NOMO-1 treated with dmso at 0.1 percent for 144 hours (cell line): ENCODE measurements at regions not wholly inside any gene's neighbourhood (a gene's known extent, or its start where the extent isn't known, plus 50 kb on each side); places are given as distances from the start of the nearest gene placed in this dataset.

Experiments
- DNase-seq: peaks from one replicate; lab custom pipeline; 2025; ENCODE audit not compliant: unreplicated experiment; lab: John Stamatoyannopoulos, UW

DNA sequence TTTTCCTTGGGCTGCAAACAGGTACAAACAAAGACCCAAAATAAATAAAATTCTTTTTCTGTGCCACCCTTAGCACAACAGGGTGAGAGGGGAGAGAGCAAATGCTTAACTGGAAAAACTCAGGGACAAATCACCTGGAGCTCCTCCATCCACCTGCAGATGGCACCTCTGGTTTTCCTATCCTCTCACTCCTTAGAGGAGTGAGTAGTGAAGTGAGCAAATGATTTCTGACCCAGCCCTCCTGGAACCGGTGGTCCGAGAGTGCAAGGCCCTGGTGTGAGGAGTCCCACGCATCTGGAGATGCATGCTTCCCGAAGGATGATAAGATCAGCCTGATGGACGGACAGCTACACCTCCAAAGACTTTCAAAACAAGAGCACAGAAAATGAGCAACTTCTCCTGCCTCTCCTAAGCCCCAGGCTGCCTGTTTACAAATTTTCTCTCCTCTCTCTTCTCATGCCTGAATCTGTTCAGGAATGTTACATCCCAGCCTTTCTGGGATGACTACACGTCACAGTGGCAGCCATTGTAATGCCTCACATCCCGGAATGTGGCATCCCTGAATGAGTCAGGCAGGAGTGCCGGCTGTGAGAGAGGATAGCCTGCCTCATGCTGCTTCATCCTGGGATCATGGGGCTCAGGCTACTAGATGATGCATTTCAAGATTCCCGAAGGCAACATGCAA, 86.4 kb downstream of the ADRB2 start:
- DNase-seq, result no peak

DNA sequence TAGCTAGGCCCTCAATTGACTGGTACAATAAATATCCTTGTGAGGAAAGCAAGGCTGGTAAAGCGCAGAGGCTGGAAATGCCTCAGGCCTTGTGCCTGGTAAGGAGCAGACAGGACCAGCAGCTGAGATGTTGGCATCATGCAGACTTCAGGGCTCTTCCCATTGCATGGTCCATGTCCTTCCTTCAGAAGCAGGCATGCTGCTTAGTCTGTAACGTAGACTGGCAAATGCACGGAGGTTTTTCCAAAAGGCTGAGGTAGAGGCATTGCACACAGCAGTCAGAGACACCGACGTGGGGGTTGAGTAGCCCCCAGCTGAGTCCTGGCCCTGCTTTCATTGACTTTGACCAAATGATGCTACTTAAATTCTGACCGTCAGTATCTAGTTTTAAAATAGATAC, 87.1 kb downstream of the ADRB2 start:
- no peak for DNase-seq

GRCh38 chr5:148913985-148914431, 87.6 kb downstream of the ADRB2 start:
- DNase-seq, result no peak

DNA sequence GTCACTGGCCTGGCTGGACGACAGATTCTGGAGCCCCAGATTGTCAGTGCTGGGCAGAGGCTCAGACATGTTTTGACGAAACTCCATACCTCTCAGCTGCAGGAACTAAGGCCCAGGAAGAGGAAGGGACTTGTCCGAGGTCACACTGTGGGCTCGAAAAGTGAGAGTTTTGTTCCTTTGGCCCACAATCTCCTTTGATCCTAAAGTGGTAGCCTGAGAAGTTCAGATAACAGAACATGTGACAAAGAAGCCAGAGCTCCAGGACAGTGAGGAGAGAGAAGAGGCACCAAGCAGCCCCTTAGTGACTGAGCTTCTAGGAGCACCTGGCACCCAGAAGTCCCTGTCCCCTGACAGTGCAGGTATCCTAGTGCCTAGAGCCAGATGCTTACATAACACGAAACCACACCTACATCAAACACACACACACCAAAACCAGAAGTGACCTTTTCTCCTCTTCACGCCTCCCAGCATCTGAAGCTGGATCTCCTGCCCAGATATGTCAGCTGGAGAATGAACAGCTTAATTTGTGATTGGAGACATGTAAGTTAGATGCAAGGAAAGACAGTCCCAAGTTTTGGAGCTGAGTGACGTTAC, 88.9 kb downstream of the ADRB2 start:
- no peak for DNase-seq

DNA sequence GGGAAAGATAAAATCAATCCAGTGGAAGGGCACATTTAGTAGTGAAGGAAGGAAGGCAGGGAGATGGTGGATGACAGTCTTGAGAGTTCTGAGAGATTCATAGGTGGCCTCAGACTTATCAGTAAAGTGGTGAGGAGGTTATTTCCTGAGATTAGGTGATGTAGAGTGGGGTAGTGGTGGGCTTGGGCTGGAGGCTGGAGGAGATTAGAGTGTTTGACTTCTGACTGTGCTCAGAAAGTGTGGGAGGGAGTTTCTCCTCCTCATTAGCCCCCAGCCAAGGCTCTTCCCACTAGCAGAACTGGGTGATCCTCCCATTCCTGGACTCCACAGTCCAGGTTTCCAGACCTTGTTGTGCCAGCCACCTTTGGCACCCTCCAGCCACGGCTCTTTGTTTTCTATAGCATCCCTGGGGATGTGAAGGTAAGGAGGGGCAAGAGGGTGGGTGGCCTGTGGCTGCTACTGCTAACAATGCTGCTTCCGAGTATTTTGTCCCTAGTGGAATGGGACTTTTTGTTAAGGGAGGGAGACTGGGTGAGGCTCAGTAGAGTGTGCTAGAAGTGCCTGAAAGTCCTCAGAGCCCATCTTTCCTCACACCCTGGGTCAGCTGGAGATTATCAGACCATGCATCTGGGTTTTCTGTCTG, 94.4 kb downstream of the ADRB2 start:
- DNase-seq, result no peak

GRCh38 chr5:148921350-148921749, 94.9 kb downstream of the ADRB2 start:
- no peak for DNase-seq

GRCh38 chr5:148922606-148923005, 96.2 kb downstream of the ADRB2 start:
- DNase-seq, result no peak

GRCh38 chr5:148923023-148923422, 96.6 kb downstream of the ADRB2 start:
- no peak for DNase-seq

- no peak for DNase-seq
Observed at GRCh38 chr5:148924817-148925216, 98.4 kb downstream of the ADRB2 start.

DNA sequence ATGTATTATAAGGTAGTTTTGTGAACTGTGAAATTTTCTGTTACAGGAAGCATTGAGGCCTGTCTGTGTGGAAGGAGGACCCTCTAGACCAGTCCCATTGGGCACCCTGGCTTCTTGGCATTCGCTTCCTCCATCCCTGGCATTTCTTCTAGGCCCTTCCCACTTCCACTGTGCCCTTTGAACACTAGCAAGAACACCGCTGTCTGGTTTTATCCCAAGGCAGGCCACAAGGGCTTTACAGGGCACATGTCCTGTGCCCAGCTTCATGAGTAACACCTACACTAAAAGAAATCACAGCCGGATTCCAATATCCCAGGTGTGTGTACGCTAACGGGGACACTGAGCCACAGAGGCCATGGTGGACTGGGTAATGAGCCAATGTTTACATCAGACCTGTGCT, 99.8 kb downstream of the ADRB2 start:
- DNase-seq, result no peak

GRCh38 chr5:148927307-148927946, 101.0 kb downstream of the ADRB2 start:
- DNase-seq, result no peak

DNA sequence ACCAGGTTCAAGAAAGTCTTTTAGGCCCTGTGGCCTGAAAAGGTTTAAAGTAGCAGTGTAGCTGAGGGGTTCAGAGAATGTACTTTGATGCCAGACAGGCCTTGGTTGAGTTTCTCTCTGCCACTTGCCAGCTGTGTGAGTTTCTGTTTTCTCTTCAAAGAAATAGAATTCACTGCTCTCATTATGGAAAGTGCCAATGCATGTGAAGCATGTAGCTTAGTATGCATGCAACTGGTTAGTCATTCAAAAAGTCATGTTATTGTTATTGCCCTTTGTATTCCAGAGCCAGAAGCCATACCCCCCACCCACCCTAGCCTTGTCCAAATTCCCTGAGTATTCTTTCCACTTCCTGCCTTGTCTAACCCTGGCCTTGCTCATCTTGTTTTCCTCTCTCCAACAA, 101.7 kb downstream of the ADRB2 start:
- DNase-seq, result no peak

GRCh38 chr5:148931453-148932057, 105.1 kb downstream of the ADRB2 start:
- no peak for DNase-seq

DNA sequence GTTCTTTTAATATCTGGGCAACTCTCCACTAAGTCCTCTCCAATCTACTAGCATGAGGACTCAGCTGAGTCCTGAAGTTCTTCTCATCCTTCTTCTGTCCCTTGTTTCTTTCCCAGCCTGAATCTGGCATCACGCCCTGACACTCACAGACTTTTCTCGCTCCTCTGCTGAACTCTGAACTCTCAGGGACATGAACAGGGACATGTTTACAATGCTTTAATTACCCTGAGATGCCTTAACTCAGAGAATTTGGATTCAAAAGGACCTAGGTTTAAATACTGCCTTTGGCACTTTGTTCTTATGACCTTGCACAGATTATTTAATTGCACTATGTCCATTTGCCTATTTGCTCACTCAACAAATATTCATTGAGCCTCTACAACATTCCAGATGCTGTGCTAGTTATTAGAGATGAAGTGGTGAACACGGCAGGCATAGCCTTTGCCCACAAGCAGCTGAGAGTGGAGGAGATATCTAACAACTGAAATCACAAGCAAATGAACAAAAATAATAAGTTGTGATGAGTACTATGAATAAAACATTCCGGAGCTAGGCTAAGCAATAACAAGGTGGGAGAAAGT, 106.0 kb downstream of the ADRB2 start:
- DNase-seq, result no peak

- no peak for DNase-seq
Observed at GRCh38 chr5:148933903-148934432, 107.6 kb downstream of the ADRB2 start.

DNA sequence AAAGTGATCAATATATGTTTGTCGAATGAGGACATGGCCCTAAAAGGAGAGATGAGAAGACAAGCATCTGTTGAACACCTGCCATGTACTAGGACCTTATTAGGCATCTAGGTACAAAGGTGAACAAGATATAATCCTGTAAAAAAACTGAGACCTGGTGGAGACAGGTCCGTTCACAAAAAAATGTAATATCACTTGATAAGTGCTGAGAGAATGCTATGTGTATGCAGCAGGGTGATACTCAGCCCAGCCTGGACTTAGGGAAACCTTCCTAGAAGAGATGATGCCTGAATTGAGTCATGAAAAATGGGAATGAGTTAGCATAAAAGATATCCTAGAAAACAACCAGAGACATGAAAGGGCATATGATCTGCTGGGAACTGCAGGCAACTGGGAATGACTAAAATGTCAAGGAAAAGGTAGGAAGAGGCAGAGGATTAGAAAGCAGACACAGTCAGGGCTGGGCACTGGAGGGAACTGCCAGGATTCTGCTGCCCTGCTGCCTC, 108.5 kb downstream of the ADRB2 start:
- no peak for DNase-seq

DNA sequence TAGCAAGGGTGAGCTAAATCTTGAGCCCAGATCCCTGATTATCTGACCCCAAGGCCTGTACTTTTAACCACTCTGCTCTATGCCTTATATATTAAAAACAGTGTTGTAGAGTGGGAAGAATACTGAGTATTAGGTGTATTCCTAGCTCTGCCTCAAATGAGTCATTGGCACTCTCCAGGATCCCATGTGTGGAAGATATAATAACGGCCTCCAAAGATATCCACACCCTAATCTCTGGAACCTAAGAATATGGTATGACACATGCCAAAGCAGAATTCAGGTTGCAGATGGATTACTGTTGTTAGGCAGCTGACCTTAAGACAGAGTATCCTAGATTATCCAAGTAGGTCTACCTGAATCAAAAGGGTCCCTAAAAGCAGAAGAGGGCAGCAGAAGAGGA, 110.8 kb downstream of the ADRB2 start:
- no peak for DNase-seq

DNA sequence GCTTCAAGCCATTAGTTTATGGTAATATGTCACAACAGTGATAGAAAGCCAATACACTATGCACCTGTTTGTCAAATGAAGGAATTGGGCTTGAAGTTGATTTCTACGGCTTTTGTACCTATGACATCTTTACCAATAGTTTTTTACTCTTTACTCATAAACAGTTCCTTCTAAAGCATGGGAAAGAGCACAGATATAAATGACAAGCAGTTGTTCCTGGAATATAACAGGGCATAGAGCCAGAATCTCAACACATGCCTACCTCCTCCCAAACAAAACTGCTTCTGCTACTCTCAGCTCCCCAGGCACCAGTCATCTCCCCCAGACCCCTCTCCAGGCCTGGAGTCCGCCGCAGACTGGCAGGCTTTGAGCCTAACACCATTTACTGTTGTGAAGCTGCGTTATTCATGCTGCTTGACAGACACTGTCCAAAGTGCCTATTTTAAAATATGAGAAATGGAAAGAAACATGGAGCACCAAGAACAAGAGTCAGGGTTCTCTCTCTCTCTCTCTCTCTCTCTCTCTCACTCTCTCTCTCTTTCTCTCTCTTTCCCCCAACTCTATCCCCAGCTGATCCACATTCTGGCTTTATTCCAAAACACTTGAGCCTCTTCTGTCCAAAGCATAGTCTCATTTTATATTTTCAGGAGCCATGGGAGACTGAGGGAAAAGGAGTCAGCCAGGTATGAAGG, 111.6 kb downstream of the ADRB2 start:
- DNase-seq, result no peak

- DNase-seq, result no peak
Observed at GRCh38 chr5:148938522-148938882, 112.1 kb downstream of the ADRB2 start.

DNA sequence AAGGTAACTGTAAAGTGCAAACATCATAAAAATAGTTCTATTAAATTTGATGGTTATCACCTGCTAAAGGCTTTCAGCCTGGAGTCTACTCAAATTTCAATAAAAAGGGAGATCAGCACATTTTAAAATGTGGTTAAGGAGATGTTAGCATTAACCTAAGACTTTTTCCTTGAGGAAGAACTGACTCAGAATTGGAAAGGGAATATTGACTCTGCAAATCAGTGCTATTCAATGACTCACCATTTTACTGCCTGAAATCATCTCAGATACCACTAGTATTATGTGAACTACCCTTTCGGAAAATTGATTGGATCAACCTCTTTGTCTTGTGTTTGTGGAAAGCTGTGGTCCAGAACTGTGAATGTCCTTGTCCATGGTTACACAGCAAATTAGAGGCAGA, 113.3 kb downstream of the ADRB2 start:
- no peak for DNase-seq
